ENCODE measurements at regions not wholly inside any gene's neighbourhood (a gene's known extent, or its start where the extent isn't known, plus 50 kb on each side); places are given as distances from the start of the nearest gene placed in this dataset.

- TF ChIP-seq, protein P1, sequence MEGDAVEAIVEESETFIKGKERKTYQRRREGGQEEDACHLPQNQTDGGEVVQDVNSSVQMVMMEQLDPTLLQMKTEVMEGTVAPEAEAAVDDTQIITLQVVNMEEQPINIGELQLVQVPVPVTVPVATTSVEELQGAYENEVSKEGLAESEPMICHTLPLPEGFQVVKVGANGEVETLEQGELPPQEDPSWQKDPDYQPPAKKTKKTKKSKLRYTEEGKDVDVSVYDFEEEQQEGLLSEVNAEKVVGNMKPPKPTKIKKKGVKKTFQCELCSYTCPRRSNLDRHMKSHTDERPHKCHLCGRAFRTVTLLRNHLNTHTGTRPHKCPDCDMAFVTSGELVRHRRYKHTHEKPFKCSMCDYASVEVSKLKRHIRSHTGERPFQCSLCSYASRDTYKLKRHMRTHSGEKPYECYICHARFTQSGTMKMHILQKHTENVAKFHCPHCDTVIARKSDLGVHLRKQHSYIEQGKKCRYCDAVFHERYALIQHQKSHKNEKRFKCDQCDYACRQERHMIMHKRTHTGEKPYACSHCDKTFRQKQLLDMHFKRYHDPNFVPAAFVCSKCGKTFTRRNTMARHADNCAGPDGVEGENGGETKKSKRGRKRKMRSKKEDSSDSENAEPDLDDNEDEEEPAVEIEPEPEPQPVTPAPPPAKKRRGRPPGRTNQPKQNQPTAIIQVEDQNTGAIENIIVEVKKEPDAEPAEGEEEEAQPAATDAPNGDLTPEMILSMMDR (IDR thresholded peaks at IDR 0.05): no peak
- TF ChIP-seq POLR2A (IDR thresholded peaks at IDR 0.05): no peak
These were observed 1262.8 kb upstream of the CDH8 start for GRCh38 chr16:63298993-63299392.

Measured in uterus (tissue), 2 donors.